Right kidney (tissue), 1 donor: ENCODE measurements at regions not wholly inside any gene's neighbourhood (a gene's known extent, or its start where the extent isn't known, plus 50 kb on each side); places are given as distances from the start of the nearest gene placed in this dataset.
"Not testable (repeated sequence)": the region's sequence is repeated elsewhere in the genome, so short reads cannot be mapped to it uniquely, and the experiment has no call there.

Source experiments
- DNase-seq: peaks from one replicate; pipeline ENCODE4 v3.0.0-alpha.2; 2016

- no peak for DNase-seq
Measured at GRCh38 chr12:126021675-126022074, 956.4 kb downstream of the AACS start.

GRCh38 chr12:126027825-126028224 lies 962.6 kb downstream of the AACS start:
- no peak for DNase-seq

- DNase-seq: no peak
Measured at GRCh38 chr12:126030573-126030972, 965.3 kb downstream of the AACS start.

GRCh38 chr12:126033751-126034150 lies 968.5 kb downstream of the AACS start:
- no peak for DNase-seq

GRCh38 chr12:126036348-126036747 lies 971.1 kb downstream of the AACS start:
- DNase-seq: no peak

- no peak for DNase-seq
Measured at GRCh38 chr12:126038434-126038833, 973.2 kb downstream of the AACS start.

- DNase-seq: no peak
Measured at GRCh38 chr12:126040307-126040706, 975.1 kb downstream of the AACS start.

GRCh38 chr12:126042286-126042685 lies 977.1 kb downstream of the AACS start:
- DNase-seq: no peak

GRCh38 chr12:126049501-126049900 lies 984.3 kb downstream of the AACS start:
- DNase-seq: not testable (repeated sequence)

GRCh38 chr12:126051611-126052107 lies 986.4 kb downstream of the AACS start:
- DNase-seq: no peak

GRCh38 chr12:126055521-126055920 lies 990.3 kb downstream of the AACS start:
- no peak for DNase-seq

- no peak for DNase-seq
Measured at GRCh38 chr12:126061777-126062176, 996.5 kb downstream of the AACS start.

GRCh38 chr12:126064028-126064427 lies 998.8 kb downstream of the AACS start:
- DNase-seq: no peak

- no peak for DNase-seq
Measured at GRCh38 chr12:126067626-126068329, 1002.5 kb downstream of the AACS start.

GRCh38 chr12:126069549-126070165 lies 1004.4 kb downstream of the AACS start:
- DNase-seq: no peak

GRCh38 chr12:126076515-126076914 lies 1011.3 kb downstream of the AACS start:
- DNase-seq: no peak

GRCh38 chr12:126083926-126084325 lies 1018.7 kb downstream of the AACS start:
- no peak for DNase-seq

- DNase-seq: no peak
Measured at GRCh38 chr12:126084480-126084879, 1019.2 kb downstream of the AACS start.

- no peak for DNase-seq
Measured at GRCh38 chr12:126086242-126086641, 1021.0 kb downstream of the AACS start.

GRCh38 chr12:126087692-126088091 lies 1022.5 kb downstream of the AACS start:
- no peak for DNase-seq

- no peak for DNase-seq
Measured at GRCh38 chr12:126093908-126094307, 1028.7 kb downstream of the AACS start.

GRCh38 chr12:126095748-126096510 lies 1030.7 kb downstream of the AACS start:
- DNase-seq: no peak

- no peak for DNase-seq
Measured at GRCh38 chr12:126106706-126107105, 1041.5 kb downstream of the AACS start.
